ENCODE measurements at regions not wholly inside any gene's neighbourhood (a gene's known extent, or its start where the extent isn't known, plus 50 kb on each side); places are given as distances from the start of the nearest gene placed in this dataset.

DNA sequence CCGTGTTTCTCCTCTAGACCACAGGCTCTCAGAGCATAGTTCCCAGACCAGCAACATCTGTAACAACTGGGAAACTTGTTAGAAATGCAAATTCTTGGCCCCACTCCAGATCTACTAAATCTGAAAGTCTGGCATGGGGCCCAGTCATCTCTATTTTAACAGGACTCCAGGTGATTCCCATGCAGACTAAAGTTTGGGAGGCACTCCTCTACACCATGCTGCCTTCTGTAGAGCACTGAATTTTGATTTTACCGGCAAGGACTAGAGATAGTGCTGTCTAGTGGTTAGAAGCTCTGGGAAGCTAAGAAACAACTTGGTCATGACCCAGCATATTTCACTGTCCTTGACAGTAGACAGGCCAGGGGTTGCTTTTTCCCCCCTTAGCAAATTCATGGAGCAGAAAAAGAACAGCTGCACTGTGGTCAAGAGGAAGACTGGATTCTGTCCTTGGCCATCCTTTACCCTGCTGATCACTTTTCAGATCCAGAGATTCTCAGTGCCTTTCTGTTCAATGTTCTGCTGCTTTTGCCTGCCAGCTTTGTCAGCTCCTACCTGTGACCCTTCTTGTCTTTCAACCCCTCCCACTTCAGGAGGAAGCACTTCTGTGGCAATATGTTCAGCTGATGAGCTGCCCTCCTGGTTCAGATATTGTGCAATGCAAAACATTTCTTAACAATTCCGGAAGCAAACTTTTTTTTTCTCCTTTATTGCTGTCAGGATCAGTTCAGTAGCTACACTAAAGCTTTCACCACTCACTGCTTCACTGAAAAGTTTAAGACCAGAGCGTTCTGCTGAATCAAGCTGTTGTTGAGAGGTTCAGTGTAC, 133.8 kb upstream of the NUDT4 start:
- TF ChIP-seq CTCF (IDR thresholded peaks at IDR 0.05; ENCODE audit: low read depth, low read length, missing control alignments), result no peak
- no peak overlapping the region for H3K4me3 ChIP-seq (replicated peaks; ENCODE audit: low read depth, low read length)
- peak; percentile 44 for DNase-seq (ENCODE audit: extremely low read depth, low read depth)

- no peak overlapping the region for H3K4me3 ChIP-seq (replicated peaks; ENCODE audit: low read depth, low read length)
- no peak for TF ChIP-seq CTCF (IDR thresholded peaks at IDR 0.05; ENCODE audit: low read depth, low read length, missing control alignments)
Measured at GRCh38 chr12:93244514-93245077, 133.1 kb upstream of the NUDT4 start.

GRCh38 chr12:93245543-93245942, 132.2 kb upstream of the NUDT4 start:
- no peak overlapping the region for H3K4me3 ChIP-seq (replicated peaks; ENCODE audit: low read depth, low read length)
- DNase-seq (ENCODE audit: extremely low read depth, low read depth), result no peak
- no peak for TF ChIP-seq CTCF (IDR thresholded peaks at IDR 0.05; ENCODE audit: low read depth, low read length, missing control alignments)

More at GRCh38 chr12:93244514-93245077, 133.1 kb upstream of the NUDT4 start:
- no peak for DNase-seq (ENCODE audit: extremely low read depth, low read depth)

DNA sequence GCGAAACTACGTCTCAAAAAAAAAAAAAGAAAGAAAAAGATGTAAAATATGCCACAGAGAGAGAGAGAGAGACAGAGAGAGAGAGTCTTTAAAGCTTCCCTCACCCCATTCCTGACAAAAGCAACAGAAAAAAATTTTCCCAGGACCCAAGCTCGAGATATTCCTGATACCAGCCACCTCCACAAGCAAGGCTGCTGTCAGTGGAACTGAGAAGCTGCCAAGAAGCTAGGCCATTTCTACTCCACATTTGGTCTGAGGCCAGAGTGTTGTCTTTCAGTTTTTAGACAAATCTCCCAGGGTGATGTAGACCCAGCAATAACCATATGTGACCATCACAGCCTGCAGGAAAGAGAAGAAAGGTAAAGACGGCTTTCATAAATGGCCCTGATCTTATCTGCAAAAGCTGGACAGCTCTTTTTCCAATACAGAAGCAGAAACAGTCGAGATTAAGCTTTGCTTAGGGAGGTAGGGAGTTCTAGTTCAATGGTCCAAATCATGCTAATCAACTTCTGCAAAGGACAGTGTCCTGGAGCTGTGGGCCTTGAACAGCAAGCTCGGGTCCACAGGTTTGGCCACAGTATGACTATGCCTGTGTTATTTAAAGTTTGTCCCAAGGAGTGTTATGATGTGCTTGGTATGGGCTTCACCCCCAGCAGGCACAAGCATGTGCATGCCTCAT, 130.3 kb upstream of the NUDT4 start:
- no peak for DNase-seq (ENCODE audit: extremely low read depth, low read depth)
- TF ChIP-seq CTCF (IDR thresholded peaks at IDR 0.05; ENCODE audit: low read depth, low read length, missing control alignments), result no peak

DNA sequence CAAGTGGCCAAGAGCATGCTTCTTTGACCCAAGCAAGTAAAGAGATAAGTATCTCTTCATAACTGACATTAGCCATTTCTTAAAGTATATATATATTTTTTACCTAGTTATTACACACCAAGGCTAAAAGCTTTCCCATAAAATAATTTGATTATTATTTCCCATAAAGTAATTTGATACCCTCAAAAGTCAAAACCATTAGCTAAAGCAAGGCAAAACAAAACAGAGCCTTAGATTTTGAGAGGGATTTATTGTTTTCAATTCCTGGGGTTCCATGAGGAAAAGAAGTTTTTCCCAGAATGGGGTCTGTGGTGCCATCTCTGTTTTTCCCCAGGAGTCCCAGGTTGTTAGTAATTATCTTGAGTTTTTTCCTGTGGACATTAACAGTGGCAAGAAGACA, 125.5 kb upstream of the NUDT4 start:
- TF ChIP-seq CTCF (IDR thresholded peaks at IDR 0.05; ENCODE audit: low read depth, low read length, missing control alignments), result no peak
- no peak overlapping the region for H3K4me3 ChIP-seq (replicated peaks; ENCODE audit: low read depth, low read length)
- DNase-seq (ENCODE audit: extremely low read depth, low read depth), result no peak

More for the DNA sequence above, 130.3 kb upstream of the NUDT4 start:
- H3K4me3 ChIP-seq (replicated peaks; ENCODE audit: low read depth, low read length), result no peak overlapping the region

- no peak overlapping the region for H3K4me3 ChIP-seq (replicated peaks; ENCODE audit: low read depth, low read length)
- no peak for TF ChIP-seq CTCF (IDR thresholded peaks at IDR 0.05; ENCODE audit: low read depth, low read length, missing control alignments)
- DNase-seq (ENCODE audit: extremely low read depth, low read depth), result no peak
Measured at GRCh38 chr12:93254911-93255310, 122.8 kb upstream of the NUDT4 start.

All from HFF-Myc (cell line).